Naive thymus-derived CD4-positive, alpha-beta T cell (primary cell): ENCODE measurements at regions not wholly inside any gene's neighbourhood (a gene's known extent, or its start where the extent isn't known, plus 50 kb on each side); places are given as distances from the start of the nearest gene placed in this dataset. TPM values are rescaled to one million over a fixed set of nuclear protein-coding genes. Genes with fewer than 3 reads are reported as not detected.

Experiments used
- microRNA-seq: library from miRNA; unstranded; fragments of <30 nt; microRNA quantifications from one replicate; pipeline ENCODE4 v1.2.0, GENCODE V29; 2022; ENCODE audit warnings: borderline microRNAs expressed

Small RNA genes in the stretch of these regions (microRNA-seq; reads per million reads assigned to microRNA genes)
- gene MIR1255B1, result not detected
